ENCODE measurements at regions not wholly inside any gene's neighbourhood (a gene's known extent, or its start where the extent isn't known, plus 50 kb on each side); places are given as distances from the start of the nearest gene placed in this dataset.

- TF ChIP-seq CTCF (conservative IDR thresholded peaks at IDR 0.05; ENCODE audit: low read depth, low read length) (no peak), EZH2 (IDR thresholded peaks at IDR 0.05; ENCODE audit: borderline replicate concordance, low read depth, low read length, poor library complexity, severe bottlenecking) (no peak)
Measured at GRCh38 chr2:128815248-128815647, 496.6 kb upstream of the HS6ST1 start.

Measured in A673 (cell line).